Dedifferentiated amniotic fluid mesenchymal stem cell (primary cell): ENCODE measurements at regions not wholly inside any gene's neighbourhood (a gene's known extent, or its start where the extent isn't known, plus 50 kb on each side); places are given as distances from the start of the nearest gene placed in this dataset.
"Not testable (repeated sequence)": the region's sequence is repeated elsewhere in the genome, so short reads cannot be mapped to it uniquely, and the experiment has no call there.

Source experiments
- DNase-seq: peaks from one replicate; pipeline ENCODE4 v3.0.0-alpha.2; 2016; ENCODE audit errors: extremely low spot score

DNA sequence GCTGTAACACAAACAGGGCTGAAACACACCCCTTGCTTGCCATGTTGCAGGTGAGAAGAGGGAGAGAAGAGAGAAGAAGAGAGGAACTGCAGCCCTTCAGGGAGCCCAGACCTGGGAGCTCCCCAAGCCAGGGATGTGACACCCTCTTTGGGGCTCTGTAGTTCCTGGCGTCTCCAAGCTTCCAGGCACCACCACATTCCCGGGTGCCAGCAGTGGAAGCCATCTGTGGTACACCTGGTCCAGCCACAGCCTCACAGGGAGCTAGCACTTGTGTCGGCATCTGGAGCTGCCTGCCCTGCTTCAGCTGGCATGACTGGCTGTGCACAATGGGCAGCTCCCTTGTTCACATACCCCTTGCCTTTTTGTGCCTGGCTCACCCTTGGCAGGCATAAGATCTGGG is 182.1 kb downstream of the DEPDC1B start:
- DNase-seq, result no peak

DNA sequence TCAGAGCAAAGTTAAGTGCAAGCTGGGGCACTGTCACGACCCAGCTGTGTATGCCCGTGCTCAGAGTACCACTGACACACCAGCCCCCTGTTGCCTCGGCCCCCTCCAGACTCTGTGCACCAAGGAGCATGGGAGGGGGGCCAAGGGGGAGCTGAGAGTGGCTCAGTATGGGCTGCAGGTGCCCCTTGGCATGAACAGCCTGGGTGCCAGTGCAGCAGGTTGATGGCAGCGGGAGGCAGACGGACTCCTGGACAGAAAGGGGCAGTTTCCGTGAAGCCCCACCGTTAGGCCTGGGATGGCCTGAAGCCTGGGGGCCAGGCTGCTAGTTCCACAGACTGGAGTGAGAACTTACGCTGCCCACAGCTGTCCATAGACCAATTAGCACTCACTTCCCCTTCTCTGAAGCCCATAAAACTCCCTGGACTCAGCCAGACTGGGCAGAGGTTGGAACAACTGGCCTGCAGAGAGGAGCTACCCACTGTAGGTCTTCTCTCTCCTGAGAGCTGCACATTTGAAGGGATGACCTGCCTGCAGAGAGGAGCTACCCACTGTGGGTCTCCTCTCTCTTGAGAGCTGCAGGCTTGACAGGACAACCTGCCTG is 182.8 kb downstream of the DEPDC1B start:
- DNase-seq, result no peak

DNA sequence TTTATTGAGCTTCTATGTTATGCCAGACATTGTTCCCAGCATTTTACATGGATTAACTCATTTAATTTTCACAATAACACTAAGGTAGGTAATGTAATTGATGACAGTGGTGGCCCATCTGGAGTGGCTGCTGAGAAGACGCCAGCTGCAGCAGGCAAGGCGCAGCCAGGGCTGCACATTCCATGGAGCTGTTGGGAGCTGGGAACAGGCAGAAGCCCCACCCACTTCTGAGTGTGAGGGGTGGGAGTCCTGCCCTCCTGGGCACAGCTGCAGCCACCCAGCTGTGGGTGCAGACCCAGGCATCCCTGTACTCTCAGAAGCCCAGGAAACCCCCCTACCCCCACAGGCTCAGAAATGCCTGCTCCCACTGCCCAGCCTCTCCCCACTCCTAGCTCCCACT is 183.3 kb downstream of the DEPDC1B start:
- no peak for DNase-seq

DNA sequence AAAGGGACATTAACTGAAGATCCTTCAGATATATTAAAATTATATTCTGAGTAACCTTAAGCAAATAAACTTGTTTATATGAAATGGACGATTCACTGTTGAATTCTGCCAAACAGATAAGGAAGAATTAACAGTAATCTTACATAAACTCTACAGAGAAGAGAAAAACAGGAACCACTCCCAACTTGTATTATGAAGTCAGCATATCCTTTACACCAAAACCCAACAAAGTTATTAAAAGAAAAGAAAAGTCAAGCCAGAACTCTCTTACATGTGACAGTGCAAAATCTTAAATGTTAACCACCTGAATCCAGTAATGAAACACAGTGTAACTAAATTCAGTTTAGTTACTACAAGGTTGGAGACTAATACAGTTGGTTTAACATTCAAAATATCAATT is 185.8 kb downstream of the DEPDC1B start:
- no peak for DNase-seq

DNA sequence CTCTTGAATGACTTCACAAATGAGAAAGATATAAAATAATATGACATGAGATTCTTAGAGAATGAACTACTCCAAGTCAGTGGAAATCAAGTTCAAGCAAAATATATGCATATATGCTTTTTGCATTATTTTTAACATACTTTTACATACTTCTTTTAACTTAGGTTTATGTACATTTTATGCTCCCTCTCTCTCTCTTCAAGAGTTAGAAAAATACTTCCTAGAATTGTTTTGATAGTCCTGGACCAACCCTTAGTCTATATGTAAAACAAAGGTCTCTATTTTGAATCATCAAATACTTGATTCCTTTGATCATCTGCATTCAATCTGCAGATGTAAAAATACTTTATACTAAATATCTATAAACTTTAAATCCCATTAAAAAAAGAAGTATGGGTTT is 187.8 kb downstream of the DEPDC1B start:
- no peak for DNase-seq

DNA sequence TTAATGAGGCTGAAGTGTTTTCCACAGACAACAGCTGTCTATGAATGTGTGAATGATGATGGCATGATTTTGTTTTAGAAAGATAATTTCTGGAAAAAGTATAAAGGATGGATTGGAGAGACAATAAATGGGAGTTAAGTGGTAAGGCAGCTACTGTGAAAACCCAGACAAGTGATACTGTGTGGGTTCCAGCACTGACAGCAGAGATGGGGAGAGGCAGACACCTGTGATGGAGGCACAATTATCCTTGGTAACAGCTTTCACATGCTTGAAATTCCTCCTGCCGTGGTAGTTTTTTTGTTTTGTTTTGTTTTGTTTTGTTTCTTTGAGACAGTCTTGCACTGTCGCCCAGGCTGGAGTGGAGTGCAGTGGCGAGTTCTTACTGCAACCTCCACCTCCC is 189.3 kb downstream of the DEPDC1B start:
- no peak for DNase-seq

DNA sequence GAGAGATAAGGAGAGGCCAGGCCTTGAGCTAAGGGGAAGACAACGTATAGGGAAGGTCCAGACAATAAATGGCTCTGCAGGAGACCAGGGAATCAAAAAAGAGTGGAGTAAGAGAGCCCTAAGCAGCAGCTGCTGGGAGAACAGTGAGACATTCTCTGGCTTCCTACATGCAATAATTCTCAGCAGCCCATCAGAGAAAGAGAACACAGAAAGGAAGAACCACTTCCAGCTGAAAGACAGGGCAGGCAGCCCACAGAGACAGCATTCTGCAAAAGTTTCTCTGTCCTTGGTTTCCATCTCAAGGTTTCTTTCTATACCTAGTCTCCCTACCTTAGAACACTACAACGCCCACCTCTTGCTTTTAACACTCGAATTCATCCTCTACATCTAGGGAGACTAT is 189.9 kb downstream of the DEPDC1B start:
- no peak for DNase-seq

DNA sequence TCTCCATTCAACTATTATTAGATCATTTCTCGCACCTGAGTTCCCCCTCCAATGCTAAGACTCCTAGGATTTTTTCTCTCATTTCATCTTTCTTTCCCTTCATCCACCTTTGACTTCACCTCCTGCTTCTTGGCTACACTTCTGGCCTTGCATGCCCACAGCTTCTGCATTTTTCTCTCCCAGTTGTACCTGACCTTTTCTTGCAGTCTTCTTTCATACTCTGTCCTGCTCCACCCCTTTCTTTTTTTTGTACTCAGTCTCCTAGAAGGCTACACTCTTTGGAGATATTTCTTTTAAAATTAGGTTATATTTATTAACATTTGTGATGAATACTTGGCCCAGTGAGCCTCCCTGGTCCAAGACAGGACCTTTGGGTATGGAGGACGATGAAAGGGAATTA is 190.4 kb downstream of the DEPDC1B start:
- DNase-seq, result no peak

DNA sequence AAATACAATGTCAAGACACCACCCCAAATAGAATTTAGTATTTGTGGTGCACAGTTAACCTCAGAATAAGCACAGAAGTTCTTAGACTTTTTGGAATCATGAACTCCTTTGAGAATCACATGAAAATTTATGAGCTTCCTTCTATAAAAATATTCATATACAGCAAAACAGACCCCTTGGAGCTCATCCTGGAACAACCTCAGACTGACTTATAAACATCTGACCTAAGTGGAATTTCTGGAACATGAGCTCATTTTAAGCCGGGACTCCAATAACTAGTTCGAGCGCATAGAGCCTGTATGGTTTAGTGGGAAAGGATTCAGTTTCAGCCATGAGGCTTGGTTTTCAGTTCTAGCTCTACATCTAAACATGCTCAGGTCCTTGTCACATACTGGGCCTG is 192.3 kb downstream of the DEPDC1B start:
- no peak for DNase-seq

DNA sequence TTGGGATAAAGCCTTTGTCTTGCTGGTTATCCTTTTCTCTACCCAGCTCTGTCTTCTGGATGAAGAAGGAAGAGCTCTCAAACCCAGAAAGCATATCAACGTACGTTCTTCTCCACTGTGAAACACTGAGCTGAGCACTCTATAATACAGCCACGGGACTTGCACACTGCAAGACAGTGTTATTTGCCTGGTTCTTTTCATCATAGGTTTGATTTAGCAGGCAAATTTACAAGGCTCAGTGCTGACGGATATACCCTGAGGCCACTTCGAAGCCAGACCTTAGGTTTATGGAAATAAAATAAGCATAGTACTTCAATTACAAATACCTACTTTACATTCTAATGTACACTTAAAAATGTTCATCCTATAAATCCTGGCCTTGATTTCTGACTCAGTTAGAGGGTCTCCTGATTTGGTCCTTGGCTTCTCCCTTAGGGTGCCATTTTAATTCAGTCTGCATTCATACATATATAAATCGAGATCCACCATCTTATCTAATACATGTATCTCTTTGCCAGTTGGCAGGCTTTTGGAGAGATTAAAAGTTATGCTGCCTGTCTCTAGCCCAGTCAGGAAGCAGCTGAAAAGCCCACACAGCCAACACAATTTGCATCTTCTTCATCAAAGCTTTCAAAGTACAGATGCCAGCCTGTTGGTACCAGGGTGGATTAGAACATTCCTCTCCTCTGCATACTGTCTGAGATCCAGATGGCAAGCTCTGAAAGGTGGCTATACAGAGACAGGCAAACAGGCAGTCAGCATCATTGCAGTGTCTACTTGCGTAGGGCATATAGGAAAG is 194.4 kb downstream of the DEPDC1B start:
- DNase-seq, result no peak

DNA sequence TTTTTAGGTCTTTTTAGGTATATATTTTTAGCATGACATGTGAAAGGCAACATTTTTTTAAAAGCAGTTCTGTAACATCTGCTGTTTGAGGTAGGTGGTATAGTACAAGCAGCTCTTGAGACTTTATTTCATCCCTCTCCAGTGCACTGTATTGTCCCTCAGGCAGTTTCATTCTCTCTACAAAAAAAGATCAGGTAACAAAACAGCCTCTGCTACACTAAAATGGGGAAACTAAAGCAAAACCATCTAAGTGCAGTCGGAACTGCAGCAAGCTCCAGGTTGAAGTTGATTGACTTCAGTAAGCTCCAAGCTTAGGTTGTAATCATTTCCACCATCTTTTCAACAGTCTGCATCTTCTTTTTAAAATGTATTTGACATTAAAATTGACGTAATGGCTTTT is 195.6 kb downstream of the DEPDC1B start:
- no peak for DNase-seq

DNA sequence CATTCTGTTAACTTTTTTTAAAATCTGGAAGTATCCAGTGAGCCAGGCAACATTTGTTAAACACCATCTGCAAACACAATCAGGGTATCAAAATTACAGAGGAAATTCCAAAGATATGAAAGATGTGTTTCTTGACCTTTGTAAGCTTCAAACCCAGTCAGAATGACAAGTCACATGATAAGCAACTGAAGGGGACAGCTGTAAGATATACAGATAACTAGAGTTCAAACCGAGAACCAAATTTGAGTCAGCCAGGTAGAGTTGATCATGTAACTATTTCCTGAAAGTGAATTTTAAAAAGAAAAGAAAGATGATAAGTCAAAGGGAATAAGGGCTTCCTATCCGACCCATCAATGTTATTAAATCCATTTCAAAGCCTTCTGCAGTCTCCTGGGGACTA is 196.2 kb downstream of the DEPDC1B start:
- no peak for DNase-seq

DNA sequence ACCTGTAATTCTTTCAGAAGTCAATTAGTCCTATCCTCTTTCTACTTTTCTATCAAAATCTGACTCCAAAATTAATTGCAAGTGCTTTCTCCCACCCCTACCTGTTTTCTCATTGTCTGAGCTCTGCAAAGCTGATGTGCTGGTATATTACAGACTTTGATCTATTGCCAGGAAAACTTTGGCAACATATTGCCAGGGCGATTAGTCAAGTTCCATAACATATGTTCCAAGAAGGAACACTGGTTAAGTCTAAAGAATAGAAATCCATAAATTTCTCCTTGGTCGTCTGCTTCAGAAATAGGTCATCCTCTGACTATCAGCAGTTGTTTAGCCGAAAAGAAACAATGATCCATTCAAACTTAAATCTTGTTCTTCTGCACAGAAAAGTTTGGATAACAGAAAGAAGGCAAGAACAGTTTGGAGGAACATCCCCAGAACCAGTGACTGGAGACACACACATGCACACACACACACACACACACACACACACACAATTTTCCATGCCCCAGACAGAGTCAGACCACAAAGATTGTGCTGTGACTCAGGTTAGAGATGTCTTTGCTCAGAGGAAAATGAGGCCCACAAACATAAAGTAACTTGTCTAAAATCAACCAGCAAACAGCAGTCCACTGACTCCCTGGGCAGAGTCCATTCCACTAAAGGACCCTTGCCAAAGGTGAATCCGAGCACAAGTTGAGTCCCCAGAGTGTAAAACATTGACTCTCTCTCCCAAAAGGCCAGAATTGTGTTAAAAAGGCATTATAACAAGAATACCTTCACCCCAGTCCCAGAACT is 202.1 kb downstream of the DEPDC1B start:
- no peak for DNase-seq

DNA sequence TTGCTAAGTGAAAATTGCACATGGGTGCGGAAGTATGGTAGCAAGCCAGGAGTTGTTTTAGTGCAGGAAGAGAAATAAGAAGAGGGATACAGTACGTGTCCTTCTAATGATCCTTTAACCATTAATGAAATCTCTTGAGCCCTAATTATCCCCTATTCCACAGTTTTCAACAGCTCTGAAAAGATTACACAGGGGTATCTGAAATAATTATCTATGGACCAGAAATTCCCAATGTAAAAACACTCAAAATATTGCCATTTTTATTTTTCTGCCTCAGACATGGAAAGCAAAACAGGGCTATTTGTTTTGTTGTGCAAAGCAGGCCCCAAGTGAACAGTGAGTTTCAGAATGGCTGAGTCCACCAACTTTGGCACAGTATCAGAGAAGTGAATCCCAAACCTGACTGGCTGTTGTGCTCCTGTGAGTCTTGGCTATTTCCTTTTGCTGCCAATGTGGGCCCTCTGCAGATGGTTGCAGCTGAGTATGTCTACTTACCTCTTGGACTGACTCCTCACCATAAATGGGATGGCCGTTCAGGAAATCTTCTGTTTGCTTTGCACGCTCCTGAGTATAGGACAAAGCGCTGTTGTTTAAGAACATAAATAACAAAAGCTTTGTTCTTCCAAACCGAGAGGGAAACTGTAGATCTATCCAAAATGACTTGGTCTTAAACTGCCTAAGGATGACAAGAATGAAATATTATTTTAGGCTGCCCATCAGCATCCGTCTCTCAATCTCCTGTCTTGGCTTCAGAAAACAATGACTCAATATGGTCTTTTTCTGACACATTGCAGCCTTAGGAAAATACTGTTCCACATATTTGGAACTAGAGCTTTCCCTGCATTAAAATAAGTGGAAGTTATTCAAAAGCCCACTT is 204.1 kb downstream of the DEPDC1B start:
- DNase-seq, result no peak

DNA sequence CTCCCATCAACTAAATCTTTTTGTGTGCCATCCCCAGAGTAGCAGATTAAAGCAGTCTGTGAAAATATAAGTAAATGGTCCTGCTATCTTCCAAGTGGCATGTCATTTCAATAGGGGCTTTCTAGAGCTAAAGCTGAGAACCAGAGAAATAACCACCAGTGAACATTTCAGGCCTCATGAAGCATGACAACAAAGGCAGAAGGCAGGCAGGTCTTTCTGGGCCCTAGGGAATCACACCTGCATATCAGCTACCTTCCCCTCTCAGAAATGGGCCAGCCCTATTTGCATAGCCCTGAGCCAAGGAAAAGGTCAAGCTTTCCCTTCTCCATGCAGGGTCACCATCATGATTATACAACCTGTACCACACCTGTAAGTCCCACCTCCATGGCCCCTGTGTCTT is 205.3 kb downstream of the DEPDC1B start:
- DNase-seq, result no peak

DNA sequence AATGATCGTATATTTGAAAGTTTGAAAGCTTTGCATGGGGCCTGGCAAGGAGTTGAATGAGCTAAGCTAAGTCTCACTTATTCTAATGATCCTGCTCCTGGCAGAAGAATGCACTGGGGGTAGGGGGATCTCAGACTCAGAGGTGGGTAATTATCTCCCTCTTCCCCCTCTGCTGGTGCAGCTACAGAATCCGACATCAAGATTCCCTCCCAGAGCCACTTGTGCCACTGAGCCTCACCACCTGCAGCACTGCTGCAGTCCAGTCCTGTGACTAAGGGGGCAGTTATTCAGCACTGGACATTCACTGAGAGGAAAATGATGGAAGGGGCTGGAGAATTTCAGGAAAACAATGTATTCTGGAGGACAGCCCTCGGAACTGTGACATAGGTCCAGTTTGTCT is 205.8 kb downstream of the DEPDC1B start:
- no peak for DNase-seq

DNA sequence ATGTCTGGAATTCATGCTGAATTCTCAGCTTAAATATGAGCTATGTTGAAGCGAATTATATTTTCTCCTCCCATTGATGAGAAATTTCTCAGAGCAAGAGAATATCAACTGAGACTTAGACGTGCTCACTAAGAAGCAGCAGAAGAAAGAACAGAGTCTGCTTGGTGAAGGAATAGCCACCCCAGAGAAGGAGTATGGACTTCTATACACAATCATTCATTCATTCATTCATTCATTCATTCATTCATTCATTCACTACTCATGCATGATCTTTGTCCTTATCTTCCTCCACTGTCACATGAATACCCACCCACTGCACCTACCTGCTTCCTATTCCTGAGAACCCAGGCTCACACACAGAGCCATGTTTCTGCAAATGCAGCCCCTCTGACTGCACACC is 206.6 kb downstream of the DEPDC1B start:
- no peak for DNase-seq

DNA sequence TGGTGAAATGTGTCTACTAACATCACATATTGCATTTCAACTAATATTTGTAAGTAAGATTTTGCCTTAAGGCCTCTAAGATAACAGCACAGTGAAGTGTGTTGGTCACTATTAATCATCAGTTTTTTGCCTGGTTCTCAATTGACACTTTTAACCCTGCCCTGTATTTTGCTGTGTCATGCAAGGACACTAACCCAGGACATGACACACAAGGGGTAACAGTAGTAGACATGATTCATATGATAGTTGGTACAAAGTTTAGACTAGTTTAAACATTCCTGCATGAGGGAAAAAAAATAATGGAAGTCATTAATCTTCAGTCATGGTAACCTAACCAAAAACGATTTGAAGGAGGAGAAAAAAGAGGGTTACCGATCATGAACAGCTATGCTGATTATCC is 207.0 kb downstream of the DEPDC1B start:
- no peak for DNase-seq

DNA sequence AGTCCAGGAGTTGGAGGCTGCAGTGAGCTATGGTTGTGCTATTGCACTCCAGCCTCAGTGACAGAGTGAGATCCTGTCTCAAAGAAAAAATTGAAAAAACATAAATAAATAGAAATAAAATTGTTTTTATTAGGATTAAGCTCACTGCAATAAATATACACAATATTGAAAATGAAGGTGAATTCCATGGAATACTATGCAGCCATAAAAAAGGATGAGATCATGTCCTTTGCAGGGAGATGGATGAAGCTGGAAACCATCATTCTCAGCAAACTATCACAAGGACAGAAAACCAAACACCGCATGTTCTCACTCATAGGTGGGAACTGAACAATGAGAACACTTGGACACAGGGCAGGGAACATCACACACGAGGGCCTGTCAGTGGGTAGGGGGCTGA is 207.6 kb downstream of the DEPDC1B start:
- DNase-seq, result not testable (repeated sequence)

DNA sequence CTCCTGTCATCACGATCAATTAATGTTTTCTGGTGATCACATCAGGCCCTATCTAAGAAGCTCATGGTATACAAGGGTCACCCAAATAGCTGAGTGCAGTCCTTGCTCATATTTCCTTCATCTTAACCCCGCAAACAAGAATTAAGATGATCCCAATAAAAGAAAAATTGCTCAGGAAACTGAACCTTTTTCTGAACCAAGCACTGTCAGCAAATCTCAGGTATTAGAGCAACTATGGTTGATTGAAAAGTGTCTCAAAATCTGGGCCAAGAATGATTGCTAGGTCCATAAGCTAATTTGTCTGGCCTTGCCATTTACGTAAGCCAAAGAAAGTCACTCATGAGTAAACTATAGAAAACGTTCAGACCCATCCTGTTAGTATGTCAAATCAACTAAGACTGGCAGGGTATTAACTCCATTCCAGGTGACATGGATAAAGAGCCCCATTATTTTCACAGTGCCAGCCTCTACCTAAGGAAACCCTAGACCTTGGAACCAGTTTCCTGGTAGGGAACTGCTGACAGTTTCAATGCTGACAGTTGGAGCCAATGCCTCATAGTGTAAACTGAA is 209.3 kb downstream of the DEPDC1B start:
- no peak for DNase-seq

DNA sequence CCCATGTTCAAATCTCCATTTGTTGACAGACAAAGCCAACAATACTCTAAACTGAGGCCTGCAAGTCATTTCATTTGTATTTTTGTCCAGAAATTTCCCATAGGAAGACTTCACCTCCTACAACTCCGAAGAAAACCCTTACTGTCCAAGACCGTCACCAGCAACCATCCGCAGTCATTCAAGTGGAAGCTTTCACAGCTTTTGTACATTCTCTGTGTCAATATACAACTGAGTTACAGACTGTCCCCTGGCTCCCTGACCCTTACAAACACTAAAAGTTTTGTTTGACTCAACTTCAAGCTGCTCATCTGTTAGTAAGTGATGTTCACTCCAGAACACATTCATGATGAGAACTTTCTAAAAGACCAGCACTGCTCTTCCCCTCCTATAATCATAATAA is 210.1 kb downstream of the DEPDC1B start:
- DNase-seq, result no peak

DNA sequence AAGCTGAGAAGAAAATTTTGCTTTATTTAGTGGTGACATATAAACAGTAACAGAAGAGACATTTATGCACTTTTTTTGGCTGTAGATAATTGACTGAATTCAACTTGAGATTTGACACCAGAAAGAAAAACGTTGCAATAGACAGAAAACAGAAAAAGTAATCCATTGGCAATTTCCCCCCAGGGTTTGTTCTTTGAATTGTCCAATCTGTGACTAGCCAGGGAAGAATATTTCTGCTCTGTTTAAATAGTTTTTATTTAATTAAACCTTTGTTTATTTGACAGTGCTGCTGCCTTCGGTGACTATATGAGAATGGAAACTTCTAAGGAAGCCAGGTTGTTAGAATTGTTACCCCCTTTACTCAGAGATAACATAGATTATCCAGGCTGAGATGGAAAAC is 210.6 kb downstream of the DEPDC1B start:
- DNase-seq, result no peak
